BE2C (cell line): ENCODE measurements at regions not wholly inside any gene's neighbourhood (a gene's known extent, or its start where the extent isn't known, plus 50 kb on each side); places are given as distances from the start of the nearest gene placed in this dataset.

Source experiments
- DNase-seq: peaks from one replicate; pipeline ENCODE4 v3.0.0-alpha.2; 2020
- H3K27me3 ChIP-seq: fragments of 250-450 bp; sonication (Bioruptor Pico); 2 replicates; pipeline ENCODE4 v1.5.1; 2020; ENCODE audit warnings: mild to moderate bottlenecking
- H3K36me3 ChIP-seq: fragments of 250-450 bp; sonication (Bioruptor Pico); 2 replicates; pipeline ENCODE4 v1.5.1; 2020; ENCODE audit warnings: mild to moderate bottlenecking
- H3K4me1 ChIP-seq: fragments of 250-450 bp; sonication (Bioruptor Pico); 2 replicates; pipeline ENCODE4 v1.5.1; 2020
- H3K4me3 ChIP-seq: 2 replicates; pipeline ENCODE4 v1.5.1; 2011; ENCODE audit warnings: low read depth, low read length
- H3K9me3 ChIP-seq: fragments of 250-450 bp; sonication (Bioruptor Pico); 2 replicates; pipeline ENCODE4 v1.5.1; 2020
- CTCF ChIP-seq: IDR thresholded peaks from 2 replicates; pipeline ENCODE4 v1.5.1; 2012; ENCODE audit warnings: mild to moderate bottlenecking, low read depth, low read length

- H3K4me1 ChIP-seq = no peaks in the 10 kb centered on the region
- H3K27me3 ChIP-seq = no peaks in the 10 kb centered on the region
- no peaks in the 10 kb centered on the region; the same call in 1 of the 2 replicates for H3K9me3 ChIP-seq
- no peak overlapping the region for H3K4me3 ChIP-seq
- no peak for DNase-seq
- TF ChIP-seq CTCF = no peak
- no peaks in the 10 kb centered on the region for H3K36me3 ChIP-seq
Observed at GRCh38 chr12:60052483-60052882, 456.7 kb downstream of the SLC16A7 start.

- TF ChIP-seq CTCF = no peak
- Histone ChIP-seq H3K36me3 (no peaks in the 10 kb centered on the region), H3K4me3 (no peak overlapping the region), H3K9me3 (no peaks in the 10 kb centered on the region; the same call in 1 of the 2 replicates), H3K4me1 (no peaks in the 10 kb centered on the region), H3K27me3 (no peaks in the 10 kb centered on the region)
- DNase-seq = no peak
Observed at GRCh38 chr12:60059180-60059579, 463.4 kb downstream of the SLC16A7 start.

- no peak for TF ChIP-seq CTCF
Observed at GRCh38 chr12:60066655-60067054, 470.8 kb downstream of the SLC16A7 start.

GRCh38 chr12:60070552-60070951 is 474.7 kb downstream of the SLC16A7 start:
- no peak for DNase-seq

More at GRCh38 chr12:60066655-60067054, 470.8 kb downstream of the SLC16A7 start:
- Histone ChIP-seq H3K9me3 (no peaks in the 10 kb centered on the region), H3K27me3 (no peaks in the 10 kb centered on the region), H3K36me3 (no peaks in the 10 kb centered on the region), H3K4me1 (no peaks in the 10 kb centered on the region), H3K4me3 (no peak overlapping the region)
- no peak for DNase-seq

GRCh38 chr12:60071759-60072191 is 475.9 kb downstream of the SLC16A7 start:
- Histone ChIP-seq H3K9me3 (no peaks in the 10 kb centered on the region), H3K36me3 (no peaks in the 10 kb centered on the region), H3K27me3 (no peaks in the 10 kb centered on the region), H3K4me3 (no peak overlapping the region), H3K4me1 (no peaks in the 10 kb centered on the region)
- no peak for DNase-seq
- no peak for TF ChIP-seq CTCF

More at GRCh38 chr12:60070552-60070951, 474.7 kb downstream of the SLC16A7 start:
- no peaks in the 10 kb centered on the region for H3K4me1 ChIP-seq
- no peaks in the 10 kb centered on the region for H3K36me3 ChIP-seq
- H3K9me3 ChIP-seq = no peaks in the 10 kb centered on the region
- no peak overlapping the region for H3K4me3 ChIP-seq
- no peaks in the 10 kb centered on the region for H3K27me3 ChIP-seq
- TF ChIP-seq CTCF = no peak

GRCh38 chr12:60072911-60073310 is 477.1 kb downstream of the SLC16A7 start:
- H3K27me3 ChIP-seq = no peaks in the 10 kb centered on the region
- H3K9me3 ChIP-seq = no peaks in the 10 kb centered on the region
- no peak for TF ChIP-seq CTCF

More at GRCh38 chr12:60072911-60073310, 477.1 kb downstream of the SLC16A7 start:
- no peaks in the 10 kb centered on the region for H3K4me1 ChIP-seq
- no peak for DNase-seq
- no peak overlapping the region for H3K4me3 ChIP-seq
- H3K36me3 ChIP-seq = no peaks in the 10 kb centered on the region
